ENCODE measurements at regions not wholly inside any gene's neighbourhood (a gene's known extent, or its start where the extent isn't known, plus 50 kb on each side); places are given as distances from the start of the nearest gene placed in this dataset.

DNA sequence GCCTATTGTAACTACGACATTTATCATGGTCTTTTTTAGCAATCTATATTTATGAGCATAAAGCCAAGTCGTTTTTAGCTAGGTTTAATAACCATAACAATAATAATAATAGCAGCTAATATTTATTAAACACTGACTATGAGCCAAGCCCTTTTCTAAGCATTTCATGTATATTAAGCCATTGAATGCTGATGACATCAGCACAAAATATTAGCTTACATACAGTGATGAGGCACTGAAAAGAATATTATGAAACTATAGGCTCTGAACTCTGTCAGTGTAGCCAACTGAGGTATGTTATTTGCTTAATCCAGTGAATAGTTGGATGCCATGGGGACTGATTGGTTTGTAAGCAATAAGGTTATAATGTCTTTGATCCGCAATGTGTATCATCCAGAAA is 235.2 kb downstream of the NDFIP2 start:
- Histone ChIP-seq H3K27me3 (no peaks in the 10 kb centered on the region), H3K9me3 (no peaks in the 10 kb centered on the region), H3K36me3 (no peaks in the 10 kb centered on the region), H3K4me1 (ENCODE audit: control insufficient read depth in 1 of 2, insufficient read depth in 1 of 2, low read depth in 1 of 2, low read length in 1 of 2) (no peaks in the 10 kb centered on the region), H3K4me3 (ENCODE audit: low read depth in 1 of 2, low read length in 1 of 2) (no peak overlapping the region), H3K27ac (no peak overlapping the region)
- TF ChIP-seq, protein P1, sequence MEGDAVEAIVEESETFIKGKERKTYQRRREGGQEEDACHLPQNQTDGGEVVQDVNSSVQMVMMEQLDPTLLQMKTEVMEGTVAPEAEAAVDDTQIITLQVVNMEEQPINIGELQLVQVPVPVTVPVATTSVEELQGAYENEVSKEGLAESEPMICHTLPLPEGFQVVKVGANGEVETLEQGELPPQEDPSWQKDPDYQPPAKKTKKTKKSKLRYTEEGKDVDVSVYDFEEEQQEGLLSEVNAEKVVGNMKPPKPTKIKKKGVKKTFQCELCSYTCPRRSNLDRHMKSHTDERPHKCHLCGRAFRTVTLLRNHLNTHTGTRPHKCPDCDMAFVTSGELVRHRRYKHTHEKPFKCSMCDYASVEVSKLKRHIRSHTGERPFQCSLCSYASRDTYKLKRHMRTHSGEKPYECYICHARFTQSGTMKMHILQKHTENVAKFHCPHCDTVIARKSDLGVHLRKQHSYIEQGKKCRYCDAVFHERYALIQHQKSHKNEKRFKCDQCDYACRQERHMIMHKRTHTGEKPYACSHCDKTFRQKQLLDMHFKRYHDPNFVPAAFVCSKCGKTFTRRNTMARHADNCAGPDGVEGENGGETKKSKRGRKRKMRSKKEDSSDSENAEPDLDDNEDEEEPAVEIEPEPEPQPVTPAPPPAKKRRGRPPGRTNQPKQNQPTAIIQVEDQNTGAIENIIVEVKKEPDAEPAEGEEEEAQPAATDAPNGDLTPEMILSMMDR (IDR thresholded peaks at IDR 0.05) = no peak

DNA sequence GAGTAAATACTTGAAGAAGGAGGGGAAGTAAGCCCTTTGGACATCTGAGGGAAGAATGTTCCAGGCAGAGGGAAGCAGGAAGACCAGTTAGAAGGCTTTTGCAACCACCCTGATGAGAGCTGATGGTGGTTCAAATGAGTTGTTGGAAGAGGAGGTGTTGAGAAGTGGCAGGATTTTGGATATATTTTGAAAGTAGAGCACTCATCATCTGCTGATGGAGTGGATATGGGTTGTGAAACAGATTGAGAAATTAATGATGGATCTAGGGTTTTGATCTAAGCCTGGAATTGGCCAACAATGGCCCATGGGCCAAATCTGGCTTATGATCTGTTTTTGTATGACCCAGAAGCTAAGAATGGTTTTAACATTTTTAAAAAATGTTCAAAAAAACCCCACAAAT is 230.7 kb downstream of the NDFIP2 start:
- Histone ChIP-seq H3K4me3 (ENCODE audit: low read depth in 1 of 2, low read length in 1 of 2) (no peak overlapping the region), H3K27ac (no peak overlapping the region), H3K4me1 (ENCODE audit: control insufficient read depth in 1 of 2, insufficient read depth in 1 of 2, low read depth in 1 of 2, low read length in 1 of 2) (no peaks in the 10 kb centered on the region), H3K9me3 (no peaks in the 10 kb centered on the region), H3K27me3 (no peaks in the 10 kb centered on the region), H3K36me3 (no peaks in the 10 kb centered on the region)
- TF ChIP-seq, protein P1 (IDR thresholded peaks at IDR 0.05) = no peak

DNA sequence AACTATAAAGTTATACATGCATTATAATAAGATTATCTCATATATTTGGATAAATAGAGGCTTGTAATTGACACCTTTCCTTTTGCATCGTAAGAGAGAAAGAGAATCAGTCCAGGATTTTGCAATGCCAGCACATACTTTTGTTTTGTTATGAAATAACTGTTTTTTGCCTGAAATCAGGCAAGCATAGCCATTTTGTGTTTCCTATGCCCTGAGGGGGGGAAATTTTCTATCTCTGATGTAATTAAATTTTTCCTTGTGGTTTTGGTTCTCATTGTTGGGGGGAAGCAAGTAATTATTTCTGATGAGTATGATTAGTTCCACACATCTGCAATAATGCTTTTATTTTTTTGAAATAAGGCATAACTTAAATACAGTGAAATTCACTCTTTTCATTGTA is 229.4 kb downstream of the NDFIP2 start:
- H3K9me3 ChIP-seq = no peaks in the 10 kb centered on the region
- TF ChIP-seq, protein P1 (IDR thresholded peaks at IDR 0.05) = no peak
- no peak overlapping the region for H3K27ac ChIP-seq
- H3K4me1 ChIP-seq (ENCODE audit: control insufficient read depth in 1 of 2, insufficient read depth in 1 of 2, low read depth in 1 of 2, low read length in 1 of 2) = no peaks in the 10 kb centered on the region
- H3K36me3 ChIP-seq = no peaks in the 10 kb centered on the region
- H3K27me3 ChIP-seq = no peaks in the 10 kb centered on the region
- H3K4me3 ChIP-seq (ENCODE audit: low read depth in 1 of 2, low read length in 1 of 2) = no peak overlapping the region

DNA sequence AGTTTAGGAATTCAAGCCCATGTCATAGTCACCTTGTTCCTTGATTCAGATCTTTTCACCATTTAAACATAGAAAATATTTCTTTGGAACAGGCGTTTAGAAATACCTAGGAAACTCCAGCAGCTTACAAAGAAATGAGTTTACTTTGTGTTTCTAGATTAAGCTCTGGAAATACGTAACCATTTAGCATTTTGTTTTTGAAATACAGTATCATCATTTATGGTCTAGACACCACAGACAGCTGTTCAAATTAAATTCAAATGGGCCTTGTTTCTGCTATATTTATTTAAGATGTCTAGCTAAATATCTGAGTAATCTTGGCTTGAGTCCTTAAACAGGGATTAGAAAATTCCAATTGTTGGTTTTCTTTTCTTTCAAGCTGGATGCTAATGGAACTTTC is 228.5 kb downstream of the NDFIP2 start:
- Histone ChIP-seq H3K36me3 (no peaks in the 10 kb centered on the region), H3K9me3 (no peaks in the 10 kb centered on the region), H3K4me1 (ENCODE audit: control insufficient read depth in 1 of 2, insufficient read depth in 1 of 2, low read depth in 1 of 2, low read length in 1 of 2) (no peaks in the 10 kb centered on the region), H3K27me3 (no peaks in the 10 kb centered on the region), H3K27ac (no peak overlapping the region), H3K4me3 (ENCODE audit: low read depth in 1 of 2, low read length in 1 of 2) (no peak overlapping the region)
- TF ChIP-seq, protein P1 (IDR thresholded peaks at IDR 0.05) = no peak

DNA sequence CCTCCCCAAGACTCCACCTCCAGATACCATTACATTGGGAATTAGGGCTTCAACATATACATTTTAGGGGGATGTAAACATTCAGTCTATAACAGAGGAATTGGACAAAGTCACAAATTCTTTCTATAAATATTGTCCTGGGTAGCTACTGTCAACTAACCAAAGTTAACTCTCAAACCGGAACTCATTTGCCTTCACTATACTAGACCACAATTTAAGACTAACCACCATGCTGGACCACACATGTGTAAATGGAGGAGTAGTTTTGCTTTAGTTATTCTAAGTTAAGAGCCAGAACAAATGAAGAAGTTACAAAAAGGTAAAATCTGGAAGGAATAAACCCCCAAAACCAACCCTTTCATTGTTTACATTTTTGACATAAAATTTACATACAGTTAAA is 222.8 kb downstream of the NDFIP2 start:
- H3K4me3 ChIP-seq (ENCODE audit: low read depth in 1 of 2, low read length in 1 of 2) = no peak overlapping the region
- H3K27me3 ChIP-seq = no peaks in the 10 kb centered on the region
- no peaks in the 10 kb centered on the region for H3K9me3 ChIP-seq
- H3K36me3 ChIP-seq = no peaks in the 10 kb centered on the region
- TF ChIP-seq, protein P1 (IDR thresholded peaks at IDR 0.05) = no peak
- no peaks in the 10 kb centered on the region for H3K4me1 ChIP-seq (ENCODE audit: control insufficient read depth in 1 of 2, insufficient read depth in 1 of 2, low read depth in 1 of 2, low read length in 1 of 2)
- H3K27ac ChIP-seq = no peak overlapping the region

DNA sequence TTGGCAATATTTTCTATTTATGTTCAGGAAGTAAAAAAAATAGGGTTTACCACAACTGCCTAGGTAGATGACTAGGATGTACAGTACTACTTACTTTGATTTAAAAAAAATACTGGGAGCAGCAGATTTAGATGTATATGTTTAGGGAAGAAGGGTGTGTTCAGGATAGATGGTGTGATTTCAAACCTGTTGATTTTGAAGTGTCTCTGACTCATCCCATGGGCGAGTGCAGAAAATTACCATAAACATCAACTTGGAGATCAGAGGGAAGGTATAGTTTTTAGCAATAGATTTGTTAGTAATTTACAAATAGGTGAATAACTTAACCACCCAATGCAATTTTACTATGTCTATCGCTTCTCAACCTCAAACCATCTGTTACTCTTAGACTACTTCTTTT is 214.8 kb downstream of the NDFIP2 start:
- Histone ChIP-seq H3K4me1 (ENCODE audit: control insufficient read depth in 1 of 2, insufficient read depth in 1 of 2, low read depth in 1 of 2, low read length in 1 of 2) (no peaks in the 10 kb centered on the region), H3K36me3 (no peaks in the 10 kb centered on the region), H3K27ac (no peak overlapping the region), H3K27me3 (no peaks in the 10 kb centered on the region), H3K4me3 (ENCODE audit: low read depth in 1 of 2, low read length in 1 of 2) (no peak overlapping the region), H3K9me3 (no peaks in the 10 kb centered on the region)
- TF ChIP-seq, protein P1 (IDR thresholded peaks at IDR 0.05) = no peak
